ENCODE measurements at regions not wholly inside any gene's neighbourhood (a gene's known extent, or its start where the extent isn't known, plus 50 kb on each side); places are given as distances from the start of the nearest gene placed in this dataset.

DNA sequence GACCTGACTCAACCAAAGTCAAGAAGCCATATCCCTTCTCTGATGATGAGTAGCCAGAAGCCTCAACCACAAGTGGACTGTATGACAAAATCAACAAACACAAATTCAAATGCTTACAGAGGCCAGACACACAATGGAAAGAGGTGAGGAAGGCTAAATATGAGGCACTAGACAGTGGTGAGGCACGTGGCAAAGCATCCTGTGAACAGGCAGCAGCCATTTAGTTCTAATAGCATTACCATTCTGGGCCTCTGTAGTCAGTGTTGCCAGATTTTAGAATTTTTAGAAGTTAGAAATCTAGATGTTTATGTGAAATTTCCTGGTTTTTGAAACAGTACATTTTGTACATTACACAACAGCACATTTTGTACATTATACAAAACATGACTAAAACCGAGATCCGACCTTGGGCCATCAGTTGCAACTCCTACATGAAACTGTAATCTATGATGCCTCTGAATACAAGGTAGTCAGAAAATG is 403.3 kb downstream of the COG6 start:
- Histone ChIP-seq H2AFZ (ENCODE audit: low read length) (no peak overlapping the region), H4K20me1 (ENCODE audit: insufficient read depth, low read length) (no peaks in the 10 kb centered on the region), H3K9me3 (ENCODE audit: low read length) (no peaks in the 10 kb centered on the region), H3K36me3 (ENCODE audit: insufficient read depth, low read length) (no peaks in the 10 kb centered on the region), H3K27ac (ENCODE audit: low read depth, low read length, poor library complexity, severe bottlenecking) (no peak overlapping the region), H3K4me2 (ENCODE audit: low read length) (no peak overlapping the region), H3K79me2 (ENCODE audit: insufficient read depth, low read depth, low read length) (no peaks in the 10 kb centered on the region), H3K4me3 (ENCODE audit: low read depth, low read length, poor library complexity, severe bottlenecking) (no peak overlapping the region), H3K9me2 (ENCODE audit: insufficient read depth, low read length) (no peaks in the 10 kb centered on the region), H3K4me1 (ENCODE audit: insufficient read depth, low read length, poor library complexity, severe bottlenecking) (peaks cover 9% of the 10 kb centered on the region)
- no TSS peak for BruUV-seq (replicated peaks)
- ChIA-PET CTCF (ENCODE audit: unreplicated experiment) (no interaction called here), POLR2A (interaction anchor here (0.7 kb wide), 1 partner anchor 46 kb away, joined by 3 read pairs; no protein-coding TSS in a partner anchor)
- TF ChIP-seq, protein P1, sequence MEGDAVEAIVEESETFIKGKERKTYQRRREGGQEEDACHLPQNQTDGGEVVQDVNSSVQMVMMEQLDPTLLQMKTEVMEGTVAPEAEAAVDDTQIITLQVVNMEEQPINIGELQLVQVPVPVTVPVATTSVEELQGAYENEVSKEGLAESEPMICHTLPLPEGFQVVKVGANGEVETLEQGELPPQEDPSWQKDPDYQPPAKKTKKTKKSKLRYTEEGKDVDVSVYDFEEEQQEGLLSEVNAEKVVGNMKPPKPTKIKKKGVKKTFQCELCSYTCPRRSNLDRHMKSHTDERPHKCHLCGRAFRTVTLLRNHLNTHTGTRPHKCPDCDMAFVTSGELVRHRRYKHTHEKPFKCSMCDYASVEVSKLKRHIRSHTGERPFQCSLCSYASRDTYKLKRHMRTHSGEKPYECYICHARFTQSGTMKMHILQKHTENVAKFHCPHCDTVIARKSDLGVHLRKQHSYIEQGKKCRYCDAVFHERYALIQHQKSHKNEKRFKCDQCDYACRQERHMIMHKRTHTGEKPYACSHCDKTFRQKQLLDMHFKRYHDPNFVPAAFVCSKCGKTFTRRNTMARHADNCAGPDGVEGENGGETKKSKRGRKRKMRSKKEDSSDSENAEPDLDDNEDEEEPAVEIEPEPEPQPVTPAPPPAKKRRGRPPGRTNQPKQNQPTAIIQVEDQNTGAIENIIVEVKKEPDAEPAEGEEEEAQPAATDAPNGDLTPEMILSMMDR (conservative IDR thresholded peaks at IDR 0.05; ENCODE audit: low read length) = no peak
- TF ChIP-seq EZH2phosphoT487 (IDR thresholded peaks at IDR 0.05; ENCODE audit: borderline replicate concordance, low read depth, low read length) = no peak
- DNase-seq (ENCODE audit: low spot score) = no peak
- intact Hi-C loops (cut with micrococcal nuclease; ENCODE audit: unreplicated experiment) = no loop called here

- H3K4me3 ChIP-seq (ENCODE audit: low read depth, low read length, poor library complexity, severe bottlenecking) = no peak overlapping the region
- DNase-seq (ENCODE audit: low spot score) = no peak
- intact Hi-C loops (cut with micrococcal nuclease; ENCODE audit: unreplicated experiment) = no loop called here
- H3K79me2 ChIP-seq (ENCODE audit: insufficient read depth, low read depth, low read length) = no peaks in the 10 kb centered on the region
- peaks cover 9% of the 10 kb centered on the region for H3K4me1 ChIP-seq (ENCODE audit: insufficient read depth, low read length, poor library complexity, severe bottlenecking)
- no peak overlapping the region; the same call in 1 of the 2 replicates for H2AFZ ChIP-seq (ENCODE audit: low read length)
- POLR2A ChIA-PET = no interaction called here
- BruUV-seq (replicated peaks) = no TSS peak
- H4K20me1 ChIP-seq (ENCODE audit: insufficient read depth, low read length) = no peaks in the 10 kb centered on the region
- CTCF ChIA-PET (ENCODE audit: unreplicated experiment) = no interaction called here
- no peaks in the 10 kb centered on the region for H3K9me3 ChIP-seq (ENCODE audit: low read length)
- no peak overlapping the region for H3K27ac ChIP-seq (ENCODE audit: low read depth, low read length, poor library complexity, severe bottlenecking)
- TF ChIP-seq, protein P1 (conservative IDR thresholded peaks at IDR 0.05; ENCODE audit: low read length) = no peak
- no peak for TF ChIP-seq EZH2phosphoT487 (IDR thresholded peaks at IDR 0.05; ENCODE audit: borderline replicate concordance, low read depth, low read length)
- no peaks in the 10 kb centered on the region for H3K9me2 ChIP-seq (ENCODE audit: insufficient read depth, low read length)
- no peak overlapping the region for H3K4me2 ChIP-seq (ENCODE audit: low read length)
- no peaks in the 10 kb centered on the region for H3K36me3 ChIP-seq (ENCODE audit: insufficient read depth, low read length)
These were observed 404.2 kb downstream of the COG6 start for GRCh38 chr13:40059540-40060232.

DNA sequence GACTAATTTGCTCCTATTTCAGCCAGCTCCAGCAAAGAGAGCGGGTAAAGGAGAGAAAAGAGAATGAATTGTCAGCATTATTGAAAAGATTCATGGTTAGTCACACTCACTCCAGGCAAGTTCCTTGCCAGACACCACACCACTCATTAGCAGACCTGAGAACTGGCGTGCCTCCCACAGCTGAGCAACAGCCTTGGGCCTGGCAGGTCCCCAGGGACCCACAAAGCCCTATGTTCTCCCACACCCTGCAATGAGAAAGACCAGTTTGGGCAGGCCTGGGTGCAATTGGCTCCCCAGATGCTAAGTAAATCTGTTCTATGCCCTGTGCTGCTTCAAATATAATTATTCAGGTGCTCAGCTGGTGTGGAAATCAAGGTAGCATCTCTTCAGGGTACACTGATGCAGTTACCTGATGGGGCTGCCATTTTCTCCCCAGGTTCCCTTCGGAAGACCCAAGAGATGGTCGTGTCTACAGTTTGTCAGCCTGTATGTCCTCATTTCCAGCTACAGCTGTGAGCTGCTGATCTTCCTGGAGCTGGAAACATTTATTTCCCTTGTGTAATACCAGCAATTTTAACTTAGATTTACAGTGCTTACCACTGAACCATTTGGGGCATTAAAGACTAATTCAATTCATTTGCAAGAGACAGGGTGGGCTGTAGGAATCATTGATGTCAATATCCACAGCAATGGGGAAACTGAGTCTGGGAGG is 405.0 kb downstream of the COG6 start:
- Histone ChIP-seq H3K9me3 (ENCODE audit: low read length) (no peaks in the 10 kb centered on the region), H4K20me1 (ENCODE audit: insufficient read depth, low read length) (no peaks in the 10 kb centered on the region), H3K4me1 (ENCODE audit: insufficient read depth, low read length, poor library complexity, severe bottlenecking) (peaks cover 9% of the 10 kb centered on the region), H3K27ac (ENCODE audit: low read depth, low read length, poor library complexity, severe bottlenecking) (no peak overlapping the region), H2AFZ (ENCODE audit: low read length) (no peak overlapping the region), H3K9me2 (ENCODE audit: insufficient read depth, low read length) (no peaks in the 10 kb centered on the region), H3K79me2 (ENCODE audit: insufficient read depth, low read depth, low read length) (no peaks in the 10 kb centered on the region), H3K36me3 (ENCODE audit: insufficient read depth, low read length) (no peaks in the 10 kb centered on the region), H3K4me3 (ENCODE audit: low read depth, low read length, poor library complexity, severe bottlenecking) (no peak overlapping the region), H3K4me2 (ENCODE audit: low read length) (no peak overlapping the region)
- ChIA-PET CTCF (ENCODE audit: unreplicated experiment) (no interaction called here), POLR2A (interaction anchor here (1.2 kb wide), 1 partner anchor 9 kb away, joined by 5 read pairs; no protein-coding TSS in a partner anchor)
- BruUV-seq (replicated peaks) = no TSS peak
- TF ChIP-seq EZH2phosphoT487 (IDR thresholded peaks at IDR 0.05; ENCODE audit: borderline replicate concordance, low read depth, low read length) = no peak
- TF ChIP-seq, protein P1 (conservative IDR thresholded peaks at IDR 0.05; ENCODE audit: low read length) = no peak
- intact Hi-C loops (cut with micrococcal nuclease; ENCODE audit: unreplicated experiment) = no loop called here
- DNase-seq (ENCODE audit: low spot score) = peak; percentile 24
